ENCODE measurements at regions not wholly inside any gene's neighbourhood (a gene's known extent, or its start where the extent isn't known, plus 50 kb on each side); places are given as distances from the start of the nearest gene placed in this dataset.
A peak's percentile ranks its signal among the peaks of the same experiment; 100 is the strongest.

- Histone ChIP-seq H3K27ac (ENCODE audit: insufficient read depth, low read length) (no peak overlapping the region), H3K79me2 (ENCODE audit: control insufficient read depth, insufficient read depth, low read length) (no peaks in the 10 kb centered on the region), H3K36me3 (ENCODE audit: control insufficient read depth, insufficient read depth, low read length) (no peaks in the 10 kb centered on the region), H3K4me2 (ENCODE audit: extremely low read depth, insufficient read depth, low read length) (no peak overlapping the region), H3K27me3 (ENCODE audit: control insufficient read depth, insufficient read depth, low read length) (no peaks in the 10 kb centered on the region), H2AFZ (ENCODE audit: low read length) (no peak overlapping the region), H3K9me3 (ENCODE audit: control insufficient read depth, insufficient read depth, low read depth, low read length) (no peaks in the 10 kb centered on the region), H4K20me1 (ENCODE audit: control insufficient read depth, extremely low read depth, insufficient read depth, low read length) (no peaks in the 10 kb centered on the region), H3K4me1 (ENCODE audit: control insufficient read depth, extremely low read depth, insufficient read depth, low read length) (no peaks in the 10 kb centered on the region), H3K9ac (ENCODE audit: insufficient read depth, low read length) (no peak overlapping the region), H3K4me3 (replicated peaks in 1 of 4; ENCODE audit: control extremely low read depth in 1 of 4, insufficient read depth in 1 of 4, low read depth in 3 of 4, low read length in 4 of 4) (no peak overlapping the region)
- TF ChIP-seq, protein P1, sequence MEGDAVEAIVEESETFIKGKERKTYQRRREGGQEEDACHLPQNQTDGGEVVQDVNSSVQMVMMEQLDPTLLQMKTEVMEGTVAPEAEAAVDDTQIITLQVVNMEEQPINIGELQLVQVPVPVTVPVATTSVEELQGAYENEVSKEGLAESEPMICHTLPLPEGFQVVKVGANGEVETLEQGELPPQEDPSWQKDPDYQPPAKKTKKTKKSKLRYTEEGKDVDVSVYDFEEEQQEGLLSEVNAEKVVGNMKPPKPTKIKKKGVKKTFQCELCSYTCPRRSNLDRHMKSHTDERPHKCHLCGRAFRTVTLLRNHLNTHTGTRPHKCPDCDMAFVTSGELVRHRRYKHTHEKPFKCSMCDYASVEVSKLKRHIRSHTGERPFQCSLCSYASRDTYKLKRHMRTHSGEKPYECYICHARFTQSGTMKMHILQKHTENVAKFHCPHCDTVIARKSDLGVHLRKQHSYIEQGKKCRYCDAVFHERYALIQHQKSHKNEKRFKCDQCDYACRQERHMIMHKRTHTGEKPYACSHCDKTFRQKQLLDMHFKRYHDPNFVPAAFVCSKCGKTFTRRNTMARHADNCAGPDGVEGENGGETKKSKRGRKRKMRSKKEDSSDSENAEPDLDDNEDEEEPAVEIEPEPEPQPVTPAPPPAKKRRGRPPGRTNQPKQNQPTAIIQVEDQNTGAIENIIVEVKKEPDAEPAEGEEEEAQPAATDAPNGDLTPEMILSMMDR (conservative IDR thresholded peaks at IDR 0.05 in 1 of 2, IDR thresholded peaks at IDR 0.05 in 1 of 2; ENCODE audit: low read depth in 1 of 2, low read length in 2 of 2) = no peak
- no peak for TF ChIP-seq EZH2 (IDR thresholded peaks at IDR 0.05; ENCODE audit: low read length, missing control alignments)
- peak in 1 of 2 donors; percentile 19 for DNase-seq (ENCODE audit: low read depth in 2 of 2)
Measured at GRCh38 chr4:22077571-22077970, 129.0 kb upstream of the KCNIP4 start.

GRCh38 chr4:22072726-22073125 is 124.2 kb upstream of the KCNIP4 start:
- DNase-seq (ENCODE audit: low read depth in 2 of 2) = no peak
- Histone ChIP-seq H3K36me3 (ENCODE audit: control insufficient read depth, insufficient read depth, low read length) (no peaks in the 10 kb centered on the region), H4K20me1 (ENCODE audit: control insufficient read depth, extremely low read depth, insufficient read depth, low read length) (no peaks in the 10 kb centered on the region), H3K9ac (ENCODE audit: insufficient read depth, low read length) (no peak overlapping the region), H3K79me2 (ENCODE audit: control insufficient read depth, insufficient read depth, low read length) (no peaks in the 10 kb centered on the region), H2AFZ (ENCODE audit: low read length) (no peak overlapping the region), H3K27ac (ENCODE audit: insufficient read depth, low read length) (no peak overlapping the region), H3K4me2 (ENCODE audit: extremely low read depth, insufficient read depth, low read length) (no peak overlapping the region), H3K27me3 (ENCODE audit: control insufficient read depth, insufficient read depth, low read length) (no peaks in the 10 kb centered on the region), H3K4me3 (replicated peaks in 1 of 4; ENCODE audit: control extremely low read depth in 1 of 4, insufficient read depth in 1 of 4, low read depth in 3 of 4, low read length in 4 of 4) (no peak overlapping the region), H3K9me3 (ENCODE audit: control insufficient read depth, insufficient read depth, low read depth, low read length) (no peaks in the 10 kb centered on the region), H3K4me1 (ENCODE audit: control insufficient read depth, extremely low read depth, insufficient read depth, low read length) (no peaks in the 10 kb centered on the region)
- TF ChIP-seq, protein P1 (conservative IDR thresholded peaks at IDR 0.05 in 1 of 2, IDR thresholded peaks at IDR 0.05 in 1 of 2; ENCODE audit: low read depth in 1 of 2, low read length in 2 of 2) = no peak
- no peak for TF ChIP-seq EZH2 (IDR thresholded peaks at IDR 0.05; ENCODE audit: low read length, missing control alignments)

GRCh38 chr4:22072240-22072639 is 123.7 kb upstream of the KCNIP4 start:
- no peaks in the 10 kb centered on the region for H3K79me2 ChIP-seq (ENCODE audit: control insufficient read depth, insufficient read depth, low read length)
- TF ChIP-seq, protein P1 (conservative IDR thresholded peaks at IDR 0.05 in 1 of 2, IDR thresholded peaks at IDR 0.05 in 1 of 2; ENCODE audit: low read depth in 1 of 2, low read length in 2 of 2) = no peak
- TF ChIP-seq EZH2 (IDR thresholded peaks at IDR 0.05; ENCODE audit: low read length, missing control alignments) = no peak
- H3K4me2 ChIP-seq (ENCODE audit: extremely low read depth, insufficient read depth, low read length) = no peak overlapping the region

More at GRCh38 chr4:22072240-22072639, 123.7 kb upstream of the KCNIP4 start:
- Histone ChIP-seq H3K9ac (ENCODE audit: insufficient read depth, low read length) (no peak overlapping the region), H3K9me3 (ENCODE audit: control insufficient read depth, insufficient read depth, low read depth, low read length) (no peaks in the 10 kb centered on the region), H3K4me3 (replicated peaks in 1 of 4; ENCODE audit: control extremely low read depth in 1 of 4, insufficient read depth in 1 of 4, low read depth in 3 of 4, low read length in 4 of 4) (no peak overlapping the region), H3K27me3 (ENCODE audit: control insufficient read depth, insufficient read depth, low read length) (no peaks in the 10 kb centered on the region), H3K27ac (ENCODE audit: insufficient read depth, low read length) (no peak overlapping the region), H4K20me1 (ENCODE audit: control insufficient read depth, extremely low read depth, insufficient read depth, low read length) (no peaks in the 10 kb centered on the region), H3K4me1 (ENCODE audit: control insufficient read depth, extremely low read depth, insufficient read depth, low read length) (no peaks in the 10 kb centered on the region), H2AFZ (ENCODE audit: low read length) (no peak overlapping the region), H3K36me3 (ENCODE audit: control insufficient read depth, insufficient read depth, low read length) (no peaks in the 10 kb centered on the region)
- DNase-seq (ENCODE audit: low read depth in 2 of 2) = no peak

All from fibroblast of lung (primary cell).